NOMO-1 (cell line): ENCODE measurements at regions not wholly inside any gene's neighbourhood (a gene's known extent, or its start where the extent isn't known, plus 50 kb on each side); places are given as distances from the start of the nearest gene placed in this dataset.
"Not testable (repeated sequence)": the region's sequence is repeated elsewhere in the genome, so short reads cannot be mapped to it uniquely, and the experiment has no call there.

Experiments used
- DNase-seq, 2 experiments: peaks; one replicate each; lab custom pipeline; 2025; ENCODE audit not compliant: unreplicated experiment in 2 of 2; lab: John Stamatoyannopoulos, UW

DNA sequence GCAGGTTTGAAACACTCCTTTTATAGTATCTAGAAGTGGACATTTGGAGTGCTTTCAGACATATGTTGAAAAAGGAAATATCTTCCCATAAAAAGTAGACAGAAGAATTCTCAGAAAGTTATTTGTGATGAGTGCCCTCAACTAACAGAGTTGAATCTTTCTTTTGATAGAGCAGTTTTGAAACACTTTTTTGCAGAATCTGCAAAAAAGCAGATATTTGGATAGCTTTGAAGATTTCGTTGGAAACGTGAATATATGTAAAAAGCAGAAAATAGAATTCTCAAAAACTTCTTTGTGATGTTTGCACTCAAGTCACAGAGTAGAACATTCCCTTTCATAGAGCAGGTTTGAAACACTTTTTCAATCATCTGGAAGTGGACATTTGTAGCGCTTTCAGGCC is 676.4 kb upstream of the ZNF337 start:
- DNase-seq = not testable (repeated sequence)

DNA sequence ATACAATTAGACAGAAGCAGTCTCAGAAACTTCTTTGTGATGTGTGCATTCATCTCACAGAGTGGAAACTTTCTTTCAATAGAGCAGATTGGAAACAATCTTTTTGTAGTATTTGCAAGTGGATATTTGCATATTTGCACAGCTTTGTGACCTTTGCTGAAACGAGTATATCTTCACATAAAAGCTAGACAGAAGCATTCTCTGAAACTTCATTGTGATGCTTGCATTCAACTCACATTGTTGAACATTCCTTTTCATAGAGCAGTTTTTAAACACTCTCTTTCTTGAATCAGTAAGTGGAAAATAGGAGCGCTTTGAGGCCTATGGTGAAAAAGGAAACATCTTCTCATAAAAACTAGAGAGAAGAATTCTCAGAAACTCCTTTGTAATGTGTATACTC is 657.9 kb upstream of the ZNF337 start:
- no peak for DNase-seq

DNA sequence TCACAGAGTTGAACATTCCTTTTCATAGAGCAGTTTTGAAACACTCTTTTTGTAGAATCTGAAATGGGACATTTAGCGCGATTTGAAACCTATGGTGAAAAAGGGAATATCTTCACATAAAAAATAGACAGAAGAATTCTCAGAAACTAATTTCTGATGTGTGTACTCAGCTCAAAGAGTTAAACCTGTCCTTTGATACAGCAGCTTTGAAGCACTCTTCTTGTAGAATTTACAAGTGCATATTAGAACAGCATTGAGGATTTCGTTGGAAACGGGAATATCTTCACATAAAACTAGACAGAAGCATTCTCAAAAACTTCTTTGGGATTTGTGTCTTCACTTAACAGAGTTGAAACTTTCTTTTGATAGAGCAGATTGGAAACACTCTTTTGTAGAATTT is 650.7 kb upstream of the ZNF337 start:
- DNase-seq = no peak

DNA sequence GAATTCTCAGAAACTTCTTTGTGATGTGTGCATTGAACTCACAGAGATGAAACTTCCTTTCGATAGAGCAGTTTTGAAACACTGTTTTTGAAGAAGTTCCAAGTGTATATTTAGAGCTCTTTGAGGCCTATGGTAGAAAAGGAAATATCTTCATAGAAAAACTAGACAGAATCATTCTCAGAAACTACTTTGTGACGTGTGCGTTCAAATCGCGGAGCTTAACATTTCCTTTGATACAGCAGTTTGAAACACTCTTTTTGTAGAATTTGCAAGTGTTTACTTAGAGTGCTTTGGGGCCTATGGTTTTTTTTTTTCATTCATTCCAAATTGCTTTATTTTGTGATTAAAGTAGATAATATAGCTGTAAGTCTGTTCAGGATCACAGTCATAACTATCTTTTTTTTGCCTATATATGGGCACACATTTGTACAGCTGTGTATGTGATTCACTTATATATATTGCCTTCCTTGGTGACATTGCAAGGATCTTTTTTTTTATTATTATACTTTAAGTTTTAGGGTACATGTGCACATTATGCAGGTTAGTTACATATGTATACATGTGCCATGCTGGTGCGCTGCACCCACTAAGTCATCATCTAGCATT is 643.9 kb upstream of the ZNF337 start:
- not testable (repeated sequence) for DNase-seq

DNA sequence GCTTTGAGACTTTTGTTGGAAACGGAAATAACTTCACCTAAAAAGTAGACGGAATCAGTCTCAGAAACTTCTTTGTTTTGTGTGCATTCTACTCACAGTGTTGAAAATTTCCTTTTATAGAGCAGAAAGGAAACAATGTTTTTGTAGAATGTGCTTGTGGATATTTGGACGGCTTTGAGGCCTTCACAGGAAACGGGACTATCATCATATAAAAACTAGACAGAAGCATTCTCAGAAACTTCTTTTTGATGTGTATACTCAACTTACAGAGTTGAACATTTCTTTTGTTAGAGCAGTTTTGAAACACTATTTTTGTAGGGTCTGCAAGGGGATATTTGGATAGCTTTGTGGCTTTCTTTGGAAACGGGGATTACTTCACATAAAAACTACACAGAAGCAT is 627.5 kb upstream of the ZNF337 start:
- no peak for DNase-seq

DNA sequence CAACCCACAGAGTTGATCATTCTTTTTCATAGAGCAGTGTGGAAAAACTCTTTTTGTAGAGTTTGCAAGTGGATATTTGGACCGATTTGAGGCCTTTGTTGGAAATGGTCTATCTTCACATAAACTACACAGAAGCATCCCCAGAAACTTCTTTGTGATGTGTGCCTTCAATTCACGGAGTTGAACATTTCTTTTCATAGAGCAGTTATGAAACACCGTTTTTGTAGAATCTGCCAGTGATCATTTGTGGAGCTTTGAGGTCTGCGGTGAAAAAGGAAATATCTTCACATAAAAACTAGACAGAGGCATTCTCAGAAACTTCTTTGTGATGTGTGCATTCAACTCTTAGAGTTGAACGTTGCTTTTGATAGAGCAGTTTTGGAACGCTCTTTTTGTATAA is 618.4 kb upstream of the ZNF337 start:
- DNase-seq = no peak

DNA sequence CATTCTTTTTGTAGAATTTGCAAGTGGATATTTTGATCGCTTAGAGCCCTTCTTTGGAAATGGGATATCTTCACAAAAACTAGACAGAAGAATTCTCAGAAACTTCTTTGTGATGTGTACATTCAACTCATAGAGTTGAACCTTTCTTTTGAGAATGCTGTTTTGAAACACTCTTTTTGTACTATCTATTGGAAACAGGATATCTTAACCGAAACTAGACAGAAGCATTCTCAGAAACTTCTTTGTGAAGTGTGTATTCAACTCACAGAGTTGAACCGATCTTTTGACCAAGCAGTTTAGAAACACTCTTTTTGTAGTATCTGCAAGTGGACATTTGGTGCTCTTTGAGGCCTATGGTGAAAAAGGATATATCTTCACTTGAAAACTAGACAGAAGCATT is 613.1 kb upstream of the ZNF337 start:
- DNase-seq = not testable (repeated sequence)

DNA sequence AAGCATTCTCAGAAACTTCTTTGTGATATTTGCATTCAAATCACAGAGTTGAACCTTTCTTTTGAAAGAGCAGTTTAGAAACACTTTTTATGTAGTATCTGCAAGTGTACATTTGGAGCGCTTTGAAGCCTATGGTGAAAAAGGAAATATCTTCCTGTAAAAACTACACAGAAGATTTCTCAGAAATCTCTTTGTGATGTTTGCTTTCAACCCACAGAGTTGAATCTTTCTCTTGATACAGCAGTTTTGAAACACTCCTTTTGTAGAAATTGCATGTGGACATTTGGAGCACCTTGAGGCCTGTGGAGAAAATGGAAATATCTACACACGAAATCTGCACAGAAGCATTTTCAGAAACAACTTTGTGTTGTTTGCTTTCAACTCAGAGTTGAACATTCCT is 612.3 kb upstream of the ZNF337 start:
- no peak for DNase-seq

DNA sequence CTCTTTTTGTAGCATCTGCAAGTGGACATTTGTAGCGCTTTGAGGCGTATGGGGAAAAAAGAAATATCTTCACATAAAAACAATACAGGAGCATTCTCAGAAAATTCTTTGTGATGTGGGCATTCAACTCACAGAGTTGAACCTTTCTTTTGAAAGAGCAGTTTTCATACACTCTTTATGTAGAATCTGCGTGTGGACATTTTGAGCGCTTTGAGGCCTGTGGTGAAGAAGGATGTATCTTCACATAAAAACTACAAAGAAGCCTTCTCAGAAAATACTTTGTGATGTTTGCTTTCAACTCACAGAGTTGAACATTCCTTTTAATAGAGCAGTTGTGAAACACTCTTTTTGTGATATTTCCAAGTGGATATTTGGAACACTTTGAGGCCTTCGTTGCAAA is 598.4 kb upstream of the ZNF337 start:
- no peak for DNase-seq

DNA sequence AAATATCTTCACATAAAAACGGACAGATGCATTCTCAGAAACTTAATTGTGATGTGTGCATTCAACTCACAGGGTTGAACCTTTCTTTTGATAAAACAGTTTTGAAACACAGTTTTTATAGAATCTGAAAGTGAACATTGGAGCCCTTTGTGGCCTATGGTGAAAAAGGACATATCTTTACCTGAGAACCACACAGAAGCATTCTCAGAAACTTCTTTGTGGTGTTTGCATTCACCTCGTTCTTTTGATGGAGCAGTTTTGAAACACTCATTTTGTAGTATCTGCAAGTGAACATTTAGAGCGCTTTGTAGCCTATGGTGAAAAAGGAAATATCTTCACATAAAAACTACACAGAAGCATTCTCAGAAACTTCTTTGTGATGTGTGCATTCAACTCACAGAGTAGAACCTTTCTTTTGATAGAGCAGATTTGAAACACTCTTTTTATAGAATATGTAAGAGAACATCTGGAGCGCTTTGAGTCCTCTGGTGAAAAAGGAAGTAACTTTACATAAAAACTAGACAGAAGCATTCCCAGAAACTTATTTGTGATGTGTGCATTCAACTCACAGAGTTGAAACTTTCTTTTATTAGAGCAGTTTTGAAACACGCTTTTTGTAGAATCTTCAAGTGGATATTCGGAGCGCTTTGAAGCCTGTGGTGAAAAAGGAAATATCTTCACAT is 591.9 kb upstream of the ZNF337 start:
- not testable (repeated sequence) for DNase-seq

DNA sequence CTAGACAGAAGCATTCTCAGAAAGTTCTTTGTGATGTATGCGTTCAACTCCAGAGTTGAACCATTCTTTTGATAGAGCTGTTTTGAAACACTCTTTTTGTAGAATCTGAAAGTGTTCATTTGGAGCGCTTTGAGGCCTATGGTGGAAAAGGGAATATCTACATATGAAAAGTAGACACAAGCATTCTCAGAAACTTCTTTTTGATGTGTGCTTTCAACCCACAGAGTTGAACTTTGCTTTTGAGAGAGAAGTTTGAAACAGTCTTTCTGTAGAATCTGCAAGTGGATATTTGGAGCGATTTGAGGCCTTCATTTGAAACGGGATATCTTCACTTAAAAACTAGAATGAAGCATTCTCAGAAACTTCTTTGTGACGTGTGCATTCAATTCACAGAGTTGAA is 582.6 kb upstream of the ZNF337 start:
- no peak for DNase-seq

DNA sequence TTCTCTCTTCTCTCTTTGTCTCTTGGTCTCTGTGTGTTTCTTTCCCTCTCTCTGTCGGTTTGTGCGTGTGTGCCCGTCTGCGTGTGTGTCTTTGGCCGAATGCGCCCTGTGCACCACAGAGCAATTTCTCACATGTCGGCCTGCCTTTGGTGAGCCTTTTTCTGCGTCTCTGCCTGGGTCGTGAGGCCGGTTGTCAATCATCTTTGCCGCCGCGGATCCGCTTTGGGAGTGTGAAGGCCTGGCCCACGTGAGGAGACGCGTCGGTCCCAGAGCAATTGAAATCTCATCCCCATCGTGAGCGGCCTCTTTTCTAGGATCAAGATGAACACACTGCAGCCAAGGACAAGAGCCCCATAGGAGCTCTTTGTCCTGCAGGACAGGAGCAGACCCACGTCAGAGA is 580.7 kb upstream of the ZNF337 start:
- no peak for DNase-seq

DNA sequence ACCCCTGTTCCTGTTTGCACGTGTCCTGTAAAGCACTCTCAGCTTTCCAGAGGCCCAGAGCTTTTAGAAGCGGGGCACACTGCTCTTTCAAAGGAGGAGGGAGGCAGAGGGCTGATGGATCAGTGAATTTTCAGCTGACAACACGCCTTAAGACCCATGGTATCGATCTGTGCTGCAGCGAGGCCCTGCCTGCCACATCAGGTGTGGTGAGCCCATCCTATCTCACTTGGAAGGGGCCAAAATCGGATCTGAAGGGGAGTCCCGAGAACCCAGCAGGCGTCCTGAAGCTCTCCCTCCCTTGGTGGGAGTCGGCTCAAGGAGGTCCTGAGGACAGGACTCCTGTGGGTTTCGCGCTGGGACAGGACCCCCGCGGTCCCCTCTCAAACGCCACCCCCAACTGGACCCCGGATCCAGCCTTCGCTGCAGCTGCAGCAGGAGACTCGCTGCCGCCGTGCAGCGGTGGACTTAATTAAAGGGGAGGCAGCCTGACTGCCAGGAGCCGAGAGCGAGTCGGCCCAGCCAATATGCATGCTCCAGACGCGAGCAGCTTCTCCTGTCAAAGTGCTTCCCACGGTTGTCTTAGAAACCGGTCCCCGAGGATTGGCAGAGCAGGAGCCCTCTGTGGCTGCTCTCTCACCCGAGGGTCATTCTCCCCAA is 580.0 kb upstream of the ZNF337 start:
- no peak for DNase-seq

DNA sequence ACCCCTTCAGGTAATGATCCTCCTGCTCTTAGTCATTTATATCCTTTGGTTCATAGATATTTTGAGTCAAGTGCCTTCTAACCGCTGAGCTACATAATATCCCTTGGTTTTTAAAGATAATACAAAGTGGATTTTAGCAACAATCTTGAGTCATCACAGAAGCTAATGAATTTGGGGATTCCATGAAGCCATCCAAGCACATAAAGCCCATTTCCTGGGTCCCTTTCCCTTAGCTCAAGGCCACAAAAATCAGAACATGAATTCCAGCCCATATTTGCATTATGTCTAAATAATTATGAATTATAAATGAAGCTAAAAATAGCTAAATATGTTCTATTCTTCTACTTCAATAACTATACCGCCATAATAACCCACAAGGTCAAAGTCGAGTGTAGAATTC is 572.1 kb upstream of the ZNF337 start:
- not testable (repeated sequence) for DNase-seq

DNA sequence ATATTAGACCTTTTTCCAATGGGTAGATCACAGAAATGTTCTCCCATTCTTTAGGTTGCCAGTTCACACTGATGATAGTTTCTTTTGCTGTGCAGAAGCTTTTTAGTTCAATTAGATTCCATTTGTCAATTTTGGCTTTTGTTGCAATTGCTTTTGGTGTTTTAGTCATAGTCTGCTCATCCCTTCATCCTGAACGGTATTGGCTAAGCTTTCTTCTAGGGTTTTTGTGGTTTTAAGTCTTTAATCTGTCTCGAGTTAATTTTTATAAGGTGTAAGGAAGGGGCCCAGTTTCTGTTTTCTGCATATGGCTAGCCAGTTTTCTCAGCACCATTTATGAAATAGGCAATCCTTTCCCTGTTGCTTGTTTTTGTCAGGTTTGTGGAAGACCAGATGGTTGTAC is 564.3 kb upstream of the ZNF337 start:
- not testable (repeated sequence) for DNase-seq

DNA sequence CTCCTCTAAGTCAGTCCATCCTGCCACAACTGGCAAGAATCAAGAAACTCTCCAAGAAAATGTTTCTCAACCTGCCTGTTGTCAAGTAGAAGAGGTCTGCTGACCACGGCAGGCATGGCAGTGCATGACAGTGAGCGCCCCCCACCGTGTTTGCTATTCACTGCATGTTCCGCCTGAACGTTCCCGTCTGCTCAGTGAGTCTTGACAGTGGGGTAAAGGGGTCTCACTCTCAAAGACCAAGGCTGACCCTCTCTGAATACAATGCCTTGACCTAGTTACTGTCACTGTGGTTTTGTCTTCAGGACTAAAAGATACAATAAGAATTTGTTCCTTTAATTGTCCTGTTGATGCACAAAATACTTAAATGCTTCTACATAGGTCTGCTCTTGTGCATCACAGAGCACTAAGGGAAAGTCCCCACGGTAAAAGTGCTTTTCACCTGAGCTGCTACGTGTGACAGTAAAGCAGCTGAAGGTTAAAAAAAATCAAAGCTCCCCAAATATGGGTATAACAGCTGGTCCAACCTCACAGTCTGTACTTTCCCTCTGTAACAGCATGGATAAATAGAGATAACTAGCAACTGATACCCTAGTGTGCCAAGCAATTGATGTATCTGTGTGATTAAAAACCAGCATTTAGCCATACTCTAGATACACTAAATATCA is 555.8 kb upstream of the ZNF337 start:
- not testable (repeated sequence) for DNase-seq

DNA sequence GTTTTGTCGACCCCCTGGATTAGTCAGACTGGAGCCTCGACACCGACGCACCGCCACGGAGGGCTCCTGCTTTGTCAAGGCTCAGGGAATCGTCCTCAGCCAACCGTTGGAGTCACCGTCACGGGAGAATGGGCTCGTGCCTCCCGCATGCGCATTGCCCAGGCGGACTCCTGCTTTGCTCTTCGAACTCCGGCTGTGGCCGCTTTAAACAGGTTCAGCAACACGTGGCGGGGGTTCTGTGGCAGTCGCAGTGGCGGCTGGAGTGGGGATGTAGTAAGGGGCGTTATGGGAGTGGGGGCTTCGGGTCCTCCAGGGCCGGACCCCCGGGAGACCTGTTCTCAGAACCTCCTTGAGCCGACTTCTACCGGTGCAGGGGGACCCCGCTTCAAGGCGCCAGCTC is 554.7 kb upstream of the ZNF337 start:
- DNase-seq = not testable (repeated sequence)

DNA sequence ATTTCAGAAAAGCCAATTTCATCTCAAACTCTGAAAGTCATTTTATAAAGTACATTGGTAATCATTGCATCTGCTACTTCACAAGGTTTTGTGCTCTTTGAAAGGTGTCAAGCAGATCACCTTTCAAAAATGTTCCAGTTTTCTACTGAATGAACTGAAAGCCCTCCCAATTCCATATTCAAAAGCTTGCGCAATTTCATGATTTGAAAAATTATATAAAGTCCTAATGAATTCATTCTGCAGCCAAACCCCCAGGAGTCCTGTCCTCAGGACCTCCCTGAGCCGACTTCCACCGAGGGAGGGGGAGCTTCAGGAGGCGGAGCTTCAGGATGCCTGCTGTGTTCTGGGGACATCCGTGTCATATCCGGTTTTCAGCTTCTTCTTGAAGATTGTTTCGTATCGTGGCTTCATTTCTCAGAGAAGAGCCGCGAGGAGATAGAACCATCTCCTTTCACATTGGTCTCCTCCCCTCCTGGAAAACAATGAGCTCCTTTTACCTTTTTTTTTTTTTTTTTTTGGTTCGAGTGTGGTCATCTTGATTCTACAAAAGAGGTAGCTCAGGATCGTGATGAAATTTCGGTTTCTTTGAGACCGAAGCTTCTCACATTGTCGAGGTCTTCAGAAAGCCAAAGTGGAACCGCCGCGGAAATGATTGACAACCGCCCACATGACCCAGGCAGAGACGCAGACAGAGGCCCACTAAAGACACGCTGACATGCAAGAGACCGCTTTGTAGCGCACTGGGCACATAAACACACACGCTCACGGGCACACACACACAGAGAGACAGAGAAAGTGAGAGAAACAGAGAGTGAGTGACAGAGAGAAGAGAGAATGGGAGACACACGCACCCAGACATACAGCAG is 553.8 kb upstream of the ZNF337 start:
- DNase-seq = not testable (repeated sequence)

DNA sequence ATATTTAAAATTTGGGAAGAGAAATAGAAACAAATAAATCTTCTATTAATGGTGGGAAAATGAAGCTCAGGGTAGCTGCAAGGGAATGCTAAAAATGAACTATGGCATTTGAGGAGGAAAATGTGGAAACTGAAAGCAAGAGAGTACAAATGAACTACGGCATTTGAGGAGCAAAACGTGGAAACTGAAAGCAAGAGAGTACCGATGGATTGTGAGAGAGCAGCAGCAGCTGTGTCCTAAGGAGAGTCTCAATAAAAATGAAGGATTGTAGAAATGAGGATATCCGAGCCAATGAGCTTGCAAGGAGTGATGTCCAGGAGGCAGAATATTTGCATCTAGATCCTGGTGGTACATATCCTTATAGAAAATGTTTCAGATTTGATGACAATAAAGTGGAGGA is 547.1 kb upstream of the ZNF337 start:
- DNase-seq = no peak

DNA sequence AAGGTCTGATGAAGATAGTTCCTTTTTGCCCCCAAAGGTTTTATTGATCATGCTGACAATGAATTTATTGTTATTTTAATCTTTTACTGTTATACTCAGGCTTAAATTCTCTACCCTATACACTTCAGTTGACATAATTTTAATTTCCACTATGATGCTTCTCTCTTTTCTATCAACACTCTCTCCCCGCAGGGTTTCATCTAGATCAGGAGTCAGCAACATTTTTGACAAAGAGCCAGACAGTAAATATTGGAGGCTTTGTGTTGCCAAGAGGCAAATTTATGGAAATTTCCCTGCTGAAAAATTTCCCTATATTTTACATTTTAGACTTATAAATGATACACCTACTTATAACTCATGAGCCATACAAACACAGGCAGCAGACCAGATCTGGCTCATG is 524.0 kb upstream of the ZNF337 start:
- DNase-seq = not testable (repeated sequence)

DNA sequence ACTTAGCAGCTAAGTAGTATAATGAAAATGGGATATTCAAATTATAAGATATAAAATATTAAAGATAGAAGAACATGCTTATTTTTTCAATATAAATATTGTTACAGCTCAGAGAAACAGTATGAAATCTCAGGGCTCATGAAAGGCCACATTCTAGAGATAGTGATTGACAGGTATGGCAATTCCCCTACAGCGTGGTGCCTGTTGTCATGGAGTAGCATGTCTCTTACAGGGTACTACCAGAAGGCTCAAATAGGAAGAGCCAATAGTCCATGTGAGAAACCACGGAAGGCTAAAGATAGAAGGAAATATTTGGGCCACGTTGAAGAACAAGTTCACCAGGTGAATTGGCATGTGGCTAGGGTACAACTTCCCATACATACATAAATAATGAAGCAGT is 522.9 kb upstream of the ZNF337 start:
- not testable (repeated sequence) for DNase-seq
